Neural cell (in vitro differentiated cells): ENCODE measurements at regions not wholly inside any gene's neighbourhood (a gene's known extent, or its start where the extent isn't known, plus 50 kb on each side); places are given as distances from the start of the nearest gene placed in this dataset.

Experiments
- H2AFZ ChIP-seq: fragments of 200-600, 300-800 bp; sonication (generic), shearing (Covaris generic); 2 replicates; pipeline ENCODE4 v1.6.0; 2014; ENCODE audit warnings: low read depth, mild to moderate bottlenecking, antibody characterized with exemption, low read length, moderate library complexity
- H3F3A ChIP-seq: fragments of 200-600 bp; shearing (Covaris generic); 2 replicates; pipeline ENCODE4 v1.6.1; 2016; ENCODE audit warnings: mild to moderate bottlenecking, moderate library complexity, mixed read lengths, antibody characterized with exemption, low read length; ENCODE audit not compliant: insufficient read depth, poor library complexity, severe bottlenecking
- H3K27ac ChIP-seq: fragments of 200-600, 300-800 bp; sonication (generic), shearing (Covaris generic); 2 replicates; pipeline ENCODE4 v1.5.1; 2014; ENCODE audit warnings: mild to moderate bottlenecking, low read length, moderate library complexity
- H3K27me3 ChIP-seq: fragments of 300-800, 200-600 bp; sonication (generic), shearing (Covaris generic); 2 replicates; pipeline ENCODE4 v1.6.0; 2014; ENCODE audit warnings: mild to moderate bottlenecking, low read depth, low read length, moderate library complexity; ENCODE audit not compliant: insufficient read depth
- H3K36me3 ChIP-seq: fragments of 300-800, 200-600 bp; sonication (generic), shearing (Covaris generic); 2 replicates; pipeline ENCODE4 v1.5.1; 2014; ENCODE audit warnings: mild to moderate bottlenecking, antibody characterized with exemption, low read length, moderate library complexity; ENCODE audit not compliant: insufficient read depth
- H3K4me2 ChIP-seq: fragments of 300-800, 200-600 bp; sonication (generic), shearing (Covaris generic); 2 replicates; pipeline ENCODE4 v1.6.0; 2014; ENCODE audit warnings: mild to moderate bottlenecking, low read length
- H3K4me3 ChIP-seq: fragments of 300-800, 200-600 bp; sonication (generic), shearing (Covaris generic); 2 replicates; pipeline ENCODE4 v1.5.1; 2014; ENCODE audit warnings: mild to moderate bottlenecking, low read length, moderate library complexity
- H3K79me2 ChIP-seq: fragments of 200-600 bp; shearing (Covaris generic); replicated peaks from 2 replicates; pipeline ENCODE4 v1.6.0; 2014; ENCODE audit warnings: mild to moderate bottlenecking, low read length, moderate library complexity; ENCODE audit not compliant: insufficient read depth
- H3K9ac ChIP-seq: fragments of 300-800, 200-600 bp; sonication (generic), shearing (Covaris generic); 2 replicates; pipeline ENCODE4 v1.6.1; 2016; ENCODE audit warnings: mild to moderate bottlenecking, low read length, mixed read lengths
- H3K9me2 ChIP-seq: fragments of 200-600 bp; shearing (Covaris generic); 2 replicates; pipeline ENCODE4 v1.6.1; 2016; ENCODE audit warnings: mild to moderate bottlenecking, low read length, mixed read lengths; ENCODE audit not compliant: insufficient read depth
- H3K9me3 ChIP-seq: fragments of 200-600, 300-800 bp; sonication (generic), shearing (Covaris generic); 2 replicates; pipeline ENCODE4 v1.6.1; 2016; ENCODE audit warnings: mild to moderate bottlenecking, mixed run types, low read length, moderate library complexity, mixed read lengths
- H4K20me1 ChIP-seq: fragments of 200-600 bp; shearing (Covaris generic); 2 replicates; pipeline ENCODE4 v1.6.1; 2016; ENCODE audit warnings: mild to moderate bottlenecking, mixed run types; ENCODE audit not compliant: insufficient read depth
- CTCF ChIP-seq: fragments of 450-650 bp; IDR thresholded peaks from 2 replicates; pipeline ENCODE4 v1.5.1; 2014; ENCODE audit warnings: antibody characterized with exemption, mild to moderate bottlenecking, moderate library complexity; ENCODE audit not compliant: poor library complexity, severe bottlenecking
- EP300 ChIP-seq: fragments of 450-650 bp; conservative IDR thresholded peaks from 2 replicates; pipeline ENCODE4 v1.6.1; 2014; ENCODE audit warnings: antibody characterized with exemption, mild to moderate bottlenecking, moderate library complexity; ENCODE audit not compliant: poor library complexity, severe bottlenecking
- EZH2 ChIP-seq: fragments of 200-600, 300-800 bp; shearing (Covaris generic), sonication (generic); IDR thresholded peaks from 2 replicates; pipeline ENCODE4 v1.6.1; 2014; ENCODE audit warnings: antibody characterized with exemption, low read length, borderline replicate concordance, mild to moderate bottlenecking; ENCODE audit not compliant: insufficient read depth, poor library complexity, severe bottlenecking
- MXI1 ChIP-seq: fragments of 450-650 bp; conservative IDR thresholded peaks from 2 replicates; pipeline ENCODE4 v1.6.1; 2014; ENCODE audit warnings: antibody characterized with exemption, mild to moderate bottlenecking; ENCODE audit not compliant: poor library complexity, severe bottlenecking
- POLR2AphosphoS5 ChIP-seq: IDR thresholded peaks from 2 replicates; pipeline ENCODE4 v1.6.1; 2012
- RAD21 ChIP-seq: fragments of 450-650 bp; conservative IDR thresholded peaks from 2 replicates; pipeline ENCODE4 v1.6.1; 2014; ENCODE audit warnings: antibody characterized with exemption, mild to moderate bottlenecking, moderate library complexity
- REST ChIP-seq: IDR thresholded peaks from 2 replicates; pipeline ENCODE4 v1.6.1; 2012; ENCODE audit warnings: borderline replicate concordance
- SMC3 ChIP-seq: fragments of 450-650 bp; conservative IDR thresholded peaks from 2 replicates; pipeline ENCODE4 v1.6.1; 2014; ENCODE audit warnings: antibody characterized with exemption, mild to moderate bottlenecking, moderate library complexity; ENCODE audit not compliant: poor library complexity
- TAF1 ChIP-seq: IDR thresholded peaks from 2 replicates; pipeline ENCODE4 v1.6.1; 2012; ENCODE audit warnings: low read depth

GRCh38 chr10:117818721-117819120, 228.0 kb downstream of the RAB11FIP2 start:
- Histone ChIP-seq H3K27me3 (no peaks in the 10 kb centered on the region), H3F3A (no peaks in the 10 kb centered on the region), H4K20me1 (no peaks in the 10 kb centered on the region), H3K4me2 (no peak overlapping the region), H3K4me3 (no peak overlapping the region), H3K9ac (no peak overlapping the region), H3K9me3 (no peaks in the 10 kb centered on the region), H3K36me3 (no peaks in the 10 kb centered on the region), H3K79me2 (no peaks in the 10 kb centered on the region), H3K9me2 (no peaks in the 10 kb centered on the region), H3K27ac (no peak overlapping the region), H2AFZ (no peak overlapping the region)
- TF ChIP-seq RAD21: no peak
- TF ChIP-seq POLR2AphosphoS5: no peak

GRCh38 chr10:117819304-117819703, 227.4 kb downstream of the RAB11FIP2 start:
- Histone ChIP-seq H3K27ac (no peak overlapping the region), H3K9me3 (no peaks in the 10 kb centered on the region), H3K4me2 (no peak overlapping the region), H3K79me2 (no peaks in the 10 kb centered on the region), H3F3A (no peaks in the 10 kb centered on the region), H2AFZ (no peak overlapping the region), H3K9me2 (no peaks in the 10 kb centered on the region), H4K20me1 (no peaks in the 10 kb centered on the region), H3K36me3 (no peaks in the 10 kb centered on the region), H3K4me3 (no peak overlapping the region), H3K9ac (no peak overlapping the region), H3K27me3 (no peaks in the 10 kb centered on the region)
- TF ChIP-seq CTCF (peak; percentile 10), POLR2AphosphoS5 (no peak)

GRCh38 chr10:117823980-117824379, 222.8 kb downstream of the RAB11FIP2 start:
- no peaks in the 10 kb centered on the region for H3K9me3 ChIP-seq
- TF ChIP-seq RAD21 (no peak), CTCF (no peak), SMC3 (no peak)
- no peak overlapping the region for H3K27ac ChIP-seq
- H3F3A ChIP-seq: no peaks in the 10 kb centered on the region
- no peak overlapping the region for H2AFZ ChIP-seq
- no peaks in the 10 kb centered on the region for H3K36me3 ChIP-seq
- H3K9ac ChIP-seq: no peak overlapping the region
- H4K20me1 ChIP-seq: no peaks in the 10 kb centered on the region
- no peak overlapping the region for H3K4me2 ChIP-seq
- H3K4me3 ChIP-seq: no peak overlapping the region
- no peaks in the 10 kb centered on the region for H3K9me2 ChIP-seq
- no peaks in the 10 kb centered on the region for H3K79me2 ChIP-seq
- no peaks in the 10 kb centered on the region for H3K27me3 ChIP-seq

GRCh38 chr10:117830205-117830604, 216.5 kb downstream of the RAB11FIP2 start:
- H3K9me3 ChIP-seq: no peaks in the 10 kb centered on the region
- TF ChIP-seq RAD21 (no peak), EZH2 (no peak), SMC3 (no peak), MXI1 (no peak), EP300 (no peak), REST (no peak), TAF1 (no peak), POLR2AphosphoS5 (no peak)

More at GRCh38 chr10:117830205-117830604, 216.5 kb downstream of the RAB11FIP2 start:
- Histone ChIP-seq H2AFZ (no peak overlapping the region), H3K9ac (no peak overlapping the region), H3K79me2 (no peaks in the 10 kb centered on the region), H3K4me3 (no peak overlapping the region), H3K4me2 (no peak overlapping the region), H3F3A (no peaks in the 10 kb centered on the region), H3K36me3 (no peaks in the 10 kb centered on the region), H3K27me3 (no peaks in the 10 kb centered on the region), H4K20me1 (no peaks in the 10 kb centered on the region), H3K27ac (no peak overlapping the region), H3K9me2 (no peaks in the 10 kb centered on the region)
